ENCODE measurements at regions not wholly inside any gene's neighbourhood (a gene's known extent, or its start where the extent isn't known, plus 50 kb on each side); places are given as distances from the start of the nearest gene placed in this dataset.
"Not testable (repeated sequence)": the region's sequence is repeated elsewhere in the genome, so short reads cannot be mapped to it uniquely, and the experiment has no call there.

GRCh38 chr7:52352013-52352981, 683.1 kb upstream of the POM121L12 start:
- Histone ChIP-seq H3K27me3 (ENCODE audit: control insufficient read depth in 2 of 2, insufficient read depth in 1 of 2, low read length in 1 of 2) (no peaks in the 10 kb centered on the region), H3K27ac (ENCODE audit: low read depth in 1 of 2, low read length in 1 of 2) (no peak overlapping the region), H3K4me1 (ENCODE audit: control insufficient read depth in 2 of 2, insufficient read depth in 2 of 2, low read length in 2 of 2) (no peaks in the 10 kb centered on the region), H3K36me3 (ENCODE audit: control insufficient read depth in 2 of 2, insufficient read depth in 2 of 2, low read length in 1 of 2) (no peaks in the 10 kb centered on the region), H3K9me3 (ENCODE audit: control insufficient read depth in 2 of 2, insufficient read depth in 1 of 2, low read length in 1 of 2) (no peaks in the 10 kb centered on the region), H3K4me3 (ENCODE audit: low read length in 2 of 2) (no peak overlapping the region)
- no peak for DNase-seq (ENCODE audit: low read depth in 6 of 9, low spot score in 9 of 9)
- 80% methylated on average over 4 of the region's 4 CpGs for WGBS

DNA sequence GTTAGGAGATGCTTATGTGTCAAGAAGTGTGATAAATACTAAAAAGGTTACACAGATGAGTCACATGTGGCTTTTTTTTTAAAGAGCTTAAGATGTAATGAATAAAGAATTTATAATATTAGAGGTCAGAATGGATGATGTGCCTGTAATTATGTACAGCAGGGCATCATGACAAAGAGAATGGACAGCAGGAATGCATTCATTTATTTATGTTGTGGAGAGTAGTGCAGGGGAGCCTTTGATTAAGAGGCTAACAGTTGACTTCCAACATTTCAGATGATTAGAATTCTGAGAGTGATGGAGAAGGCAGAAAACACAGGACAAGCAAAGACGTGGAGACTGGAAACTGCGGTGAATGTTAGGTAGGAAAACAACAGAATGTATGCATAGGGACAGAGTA, 691.4 kb upstream of the POM121L12 start:
- H3K4me1 ChIP-seq (ENCODE audit: control insufficient read depth in 2 of 2, insufficient read depth in 2 of 2, low read length in 2 of 2): no peaks in the 10 kb centered on the region
- H3K36me3 ChIP-seq (ENCODE audit: control insufficient read depth in 2 of 2, insufficient read depth in 2 of 2, low read length in 1 of 2): no peaks in the 10 kb centered on the region
- H3K27ac ChIP-seq (ENCODE audit: low read depth in 1 of 2, low read length in 1 of 2): no peak overlapping the region
- no peaks in the 10 kb centered on the region for H3K27me3 ChIP-seq (ENCODE audit: control insufficient read depth in 2 of 2, insufficient read depth in 1 of 2, low read length in 1 of 2)
- DNase-seq (ENCODE audit: low read depth in 6 of 9, low spot score in 9 of 9): no peak
- 86% methylated on average over 2 of the region's 2 CpGs for WGBS
- no peak overlapping the region for H3K4me3 ChIP-seq (ENCODE audit: low read length in 2 of 2)
- H3K9me3 ChIP-seq (ENCODE audit: control insufficient read depth in 2 of 2, insufficient read depth in 1 of 2, low read length in 1 of 2): peaks cover 0 to 20% of the 10 kb centered on the region in 2 donors

- no peak overlapping the region for H3K27ac ChIP-seq (ENCODE audit: low read depth in 1 of 2, low read length in 1 of 2)
- H3K9me3 ChIP-seq (ENCODE audit: control insufficient read depth in 2 of 2, insufficient read depth in 1 of 2, low read length in 1 of 2): peaks cover 0 to 20% of the 10 kb centered on the region in 2 donors
- no peak overlapping the region for H3K4me3 ChIP-seq (ENCODE audit: low read length in 2 of 2)
- no peaks in the 10 kb centered on the region for H3K36me3 ChIP-seq (ENCODE audit: control insufficient read depth in 2 of 2, insufficient read depth in 2 of 2, low read length in 1 of 2)
- H3K4me1 ChIP-seq (ENCODE audit: control insufficient read depth in 2 of 2, insufficient read depth in 2 of 2, low read length in 2 of 2): no peaks in the 10 kb centered on the region
- 74% methylated on average over 6 of the region's 6 CpGs for WGBS
- H3K27me3 ChIP-seq (ENCODE audit: control insufficient read depth in 2 of 2, insufficient read depth in 1 of 2, low read length in 1 of 2): no peaks in the 10 kb centered on the region
- DNase-seq (ENCODE audit: low read depth in 6 of 9, low spot score in 9 of 9): no peak
Observed at GRCh38 chr7:52340067-52340466, 695.4 kb upstream of the POM121L12 start.

DNA sequence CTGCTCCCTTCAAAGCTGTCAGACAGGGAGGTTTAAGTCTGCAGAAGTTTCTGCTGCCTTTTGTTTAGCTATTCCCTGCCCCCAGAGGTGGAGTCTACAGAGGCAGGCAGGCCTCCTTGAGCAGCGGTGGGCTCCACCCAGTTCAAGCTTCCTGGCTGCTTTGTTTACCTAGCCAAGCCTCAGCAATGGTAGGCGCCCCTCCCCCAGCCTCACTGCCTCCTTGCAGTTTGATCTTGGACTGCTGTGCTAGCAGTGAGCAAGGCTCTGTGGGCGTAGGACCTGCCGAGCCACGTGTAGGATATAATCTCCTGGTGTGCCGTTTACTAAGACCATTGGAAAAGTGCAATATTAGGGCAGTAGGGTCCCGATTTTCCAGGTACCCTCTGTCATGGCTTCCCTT, 707.1 kb upstream of the POM121L12 start:
- not testable (repeated sequence) for DNase-seq (ENCODE audit: low read depth in 6 of 9, low spot score in 9 of 9); H3K36me3 ChIP-seq (ENCODE audit: control insufficient read depth in 2 of 2, insufficient read depth in 2 of 2, low read length in 1 of 2); H3K4me1 ChIP-seq (ENCODE audit: control insufficient read depth in 2 of 2, insufficient read depth in 2 of 2, low read length in 2 of 2); H3K27ac ChIP-seq (ENCODE audit: low read depth in 1 of 2, low read length in 1 of 2); H3K4me3 ChIP-seq (ENCODE audit: low read length in 2 of 2); H3K27me3 ChIP-seq (ENCODE audit: control insufficient read depth in 2 of 2, insufficient read depth in 1 of 2, low read length in 1 of 2)
- 89% methylated on average over 7 of the region's 7 CpGs for WGBS
- peaks cover 0 to 18% of the 10 kb centered on the region in 2 donors for H3K9me3 ChIP-seq (ENCODE audit: control insufficient read depth in 2 of 2, insufficient read depth in 1 of 2, low read length in 1 of 2)

- WGBS: 67% methylated on average over 1 of the region's 1 CpG
- peaks cover 0 to 22% of the 10 kb centered on the region in 2 donors for H3K9me3 ChIP-seq (ENCODE audit: control insufficient read depth in 2 of 2, insufficient read depth in 1 of 2, low read length in 1 of 2)
- DNase-seq (ENCODE audit: low read depth in 6 of 9, low spot score in 9 of 9): no peak
- H3K36me3 ChIP-seq (ENCODE audit: control insufficient read depth in 2 of 2, insufficient read depth in 2 of 2, low read length in 1 of 2): no peaks in the 10 kb centered on the region
- no peak overlapping the region for H3K27ac ChIP-seq (ENCODE audit: low read depth in 1 of 2, low read length in 1 of 2)
- H3K4me3 ChIP-seq (ENCODE audit: low read length in 2 of 2): no peak overlapping the region
- no peaks in the 10 kb centered on the region for H3K4me1 ChIP-seq (ENCODE audit: control insufficient read depth in 2 of 2, insufficient read depth in 2 of 2, low read length in 2 of 2)
- no peaks in the 10 kb centered on the region for H3K27me3 ChIP-seq (ENCODE audit: control insufficient read depth in 2 of 2, insufficient read depth in 1 of 2, low read length in 1 of 2)
Observed at GRCh38 chr7:52325237-52325636, 710.2 kb upstream of the POM121L12 start.

GRCh38 chr7:52323202-52323746, 712.2 kb upstream of the POM121L12 start:
- DNase-seq (ENCODE audit: low read depth in 6 of 9, low spot score in 9 of 9): no peak
- no peak overlapping the region for H3K4me3 ChIP-seq (ENCODE audit: low read length in 2 of 2)
- H3K27me3 ChIP-seq (ENCODE audit: control insufficient read depth in 2 of 2, insufficient read depth in 1 of 2, low read length in 1 of 2): no peaks in the 10 kb centered on the region
- H3K9me3 ChIP-seq (ENCODE audit: control insufficient read depth in 2 of 2, insufficient read depth in 1 of 2, low read length in 1 of 2): peaks cover 0 to 21% of the 10 kb centered on the region in 2 donors
- no peaks in the 10 kb centered on the region for H3K4me1 ChIP-seq (ENCODE audit: control insufficient read depth in 2 of 2, insufficient read depth in 2 of 2, low read length in 2 of 2)
- no peaks in the 10 kb centered on the region for H3K36me3 ChIP-seq (ENCODE audit: control insufficient read depth in 2 of 2, insufficient read depth in 2 of 2, low read length in 1 of 2)
- H3K27ac ChIP-seq (ENCODE audit: low read depth in 1 of 2, low read length in 1 of 2): no peak overlapping the region
- WGBS: 98% methylated on average over 1 of the region's 1 CpG

DNA sequence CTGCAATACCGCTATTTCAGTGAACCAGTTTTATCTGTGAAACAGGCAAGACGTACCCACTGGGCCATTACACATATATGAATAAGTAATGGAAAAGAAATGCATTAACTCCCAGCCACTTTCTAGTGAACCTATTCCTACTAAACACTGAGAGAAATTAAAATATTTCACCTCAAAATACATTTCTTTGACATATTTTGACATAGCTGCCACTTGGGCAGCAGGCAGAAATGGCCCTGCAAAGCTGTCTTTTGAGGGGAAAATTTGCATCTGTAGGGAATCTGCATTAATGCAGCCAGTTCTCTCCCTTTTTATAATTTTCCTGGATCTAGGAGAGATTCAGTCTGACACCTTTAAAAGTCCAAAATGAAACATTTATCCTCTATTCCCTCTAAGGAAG, 714.8 kb upstream of the POM121L12 start:
- H3K27me3 ChIP-seq (ENCODE audit: control insufficient read depth in 2 of 2, insufficient read depth in 1 of 2, low read length in 1 of 2): no peaks in the 10 kb centered on the region
- no peaks in the 10 kb centered on the region for H3K4me1 ChIP-seq (ENCODE audit: control insufficient read depth in 2 of 2, insufficient read depth in 2 of 2, low read length in 2 of 2)
- no peak overlapping the region for H3K4me3 ChIP-seq (ENCODE audit: low read length in 2 of 2)
- no peak for DNase-seq (ENCODE audit: low read depth in 6 of 9, low spot score in 9 of 9)
- no peak overlapping the region for H3K27ac ChIP-seq (ENCODE audit: low read depth in 1 of 2, low read length in 1 of 2)
- no peaks in the 10 kb centered on the region for H3K36me3 ChIP-seq (ENCODE audit: control insufficient read depth in 2 of 2, insufficient read depth in 2 of 2, low read length in 1 of 2)
- WGBS: 95% methylated on average over 2 of the region's 2 CpGs
- H3K9me3 ChIP-seq (ENCODE audit: control insufficient read depth in 2 of 2, insufficient read depth in 1 of 2, low read length in 1 of 2): peaks cover 0 to 16% of the 10 kb centered on the region in 2 donors

DNA sequence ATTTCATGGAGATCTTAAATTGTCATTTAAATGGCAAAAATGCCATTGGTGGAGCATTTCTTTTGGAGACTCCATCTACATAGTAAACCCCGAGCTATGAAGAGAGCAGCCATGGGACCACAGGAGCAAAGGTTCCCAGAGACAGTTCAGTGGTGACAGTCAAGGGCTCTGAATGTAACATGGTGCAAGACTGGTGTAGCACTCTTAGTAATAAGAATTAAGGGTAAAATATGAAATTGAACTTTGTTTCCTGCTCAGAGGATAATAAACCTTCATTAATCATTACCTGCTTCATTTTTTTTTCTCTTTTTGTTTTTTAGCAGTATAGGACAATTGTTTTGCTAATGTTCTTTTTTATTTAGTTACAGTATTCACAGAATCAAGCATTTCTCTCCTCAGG, 717.5 kb upstream of the POM121L12 start:
- no peaks in the 10 kb centered on the region for H3K36me3 ChIP-seq (ENCODE audit: control insufficient read depth in 2 of 2, insufficient read depth in 2 of 2, low read length in 1 of 2)
- H3K27ac ChIP-seq (ENCODE audit: low read depth in 1 of 2, low read length in 1 of 2): no peak overlapping the region
- no peak for DNase-seq (ENCODE audit: low read depth in 6 of 9, low spot score in 9 of 9)
- H3K27me3 ChIP-seq (ENCODE audit: control insufficient read depth in 2 of 2, insufficient read depth in 1 of 2, low read length in 1 of 2): no peaks in the 10 kb centered on the region
- WGBS: 91% methylated on average over 1 of the region's 1 CpG
- no peak overlapping the region for H3K4me3 ChIP-seq (ENCODE audit: low read length in 2 of 2)
- H3K4me1 ChIP-seq (ENCODE audit: control insufficient read depth in 2 of 2, insufficient read depth in 2 of 2, low read length in 2 of 2): no peaks in the 10 kb centered on the region
- H3K9me3 ChIP-seq (ENCODE audit: control insufficient read depth in 2 of 2, insufficient read depth in 1 of 2, low read length in 1 of 2): peaks cover 0 to 7% of the 10 kb centered on the region in 2 donors

GRCh38 chr7:52311886-52312285, 723.5 kb upstream of the POM121L12 start:
- no peaks in the 10 kb centered on the region for H3K36me3 ChIP-seq (ENCODE audit: control insufficient read depth in 2 of 2, insufficient read depth in 2 of 2, low read length in 1 of 2)
- no peak for DNase-seq (ENCODE audit: low read depth in 6 of 9, low spot score in 9 of 9)
- H3K9me3 ChIP-seq (ENCODE audit: control insufficient read depth in 2 of 2, insufficient read depth in 1 of 2, low read length in 1 of 2): peaks cover 0 to 7% of the 10 kb centered on the region in 2 donors
- no peak overlapping the region for H3K4me3 ChIP-seq (ENCODE audit: low read length in 2 of 2)
- no peak overlapping the region for H3K27ac ChIP-seq (ENCODE audit: low read depth in 1 of 2, low read length in 1 of 2)
- H3K27me3 ChIP-seq (ENCODE audit: control insufficient read depth in 2 of 2, insufficient read depth in 1 of 2, low read length in 1 of 2): no peaks in the 10 kb centered on the region
- H3K4me1 ChIP-seq (ENCODE audit: control insufficient read depth in 2 of 2, insufficient read depth in 2 of 2, low read length in 2 of 2): no peaks in the 10 kb centered on the region

All from thymus (tissue), 11 donors.